ENCODE measurements at regions not wholly inside any gene's neighbourhood (a gene's known extent, or its start where the extent isn't known, plus 50 kb on each side); places are given as distances from the start of the nearest gene placed in this dataset.
"Not testable (repeated sequence)": the region's sequence is repeated elsewhere in the genome, so short reads cannot be mapped to it uniquely, and the experiment has no call there.

- no peaks in the 10 kb centered on the region for H3F3A ChIP-seq (ENCODE audit: insufficient read depth, low read length)
- H4K20me1 ChIP-seq (ENCODE audit: insufficient read depth, low read length), result no peaks in the 10 kb centered on the region
- H3K9me2 ChIP-seq (ENCODE audit: low read depth, low read length), result no peaks in the 10 kb centered on the region
- H3K4me3 ChIP-seq (ENCODE audit: low read depth, low read length, poor library complexity, severe bottlenecking), result no peak overlapping the region
- no peaks in the 10 kb centered on the region for H3K9me3 ChIP-seq (ENCODE audit: low read length)
- no peak overlapping the region for H2AFZ ChIP-seq (ENCODE audit: low read length)
- H3K9ac ChIP-seq (ENCODE audit: low read length), result no peak overlapping the region
- H3K36me3 ChIP-seq (ENCODE audit: insufficient read depth, low read length), result no peaks in the 10 kb centered on the region
- H3K4me2 ChIP-seq (ENCODE audit: low read length), result no peak overlapping the region
- H3K27me3 ChIP-seq (ENCODE audit: insufficient read depth, low read length), result no peaks in the 10 kb centered on the region
- H3K27ac ChIP-seq (ENCODE audit: low read depth, low read length, poor library complexity, severe bottlenecking), result no peak overlapping the region
- TF ChIP-seq CTCF (IDR thresholded peaks at IDR 0.05; ENCODE audit: low read length) (no peak), EZH2 (IDR thresholded peaks at IDR 0.05; ENCODE audit: borderline replicate concordance, low read length) (no peak)
- no peaks in the 10 kb centered on the region for H3K79me2 ChIP-seq (ENCODE audit: insufficient read depth, low read length)
- no peaks in the 10 kb centered on the region for H3K4me1 ChIP-seq (ENCODE audit: insufficient read depth, low read length, severe bottlenecking)
These were observed 384.2 kb downstream of the ATP23 start for GRCh38 chr12:58325561-58325960.

GRCh38 chr12:58326534-58326933 lies 385.2 kb downstream of the ATP23 start:
- Histone ChIP-seq H2AFZ (ENCODE audit: low read length) (no peak overlapping the region), H3K4me2 (ENCODE audit: low read length) (no peak overlapping the region)

GRCh38 chr12:58336581-58337242 lies 395.3 kb downstream of the ATP23 start:
- not testable (repeated sequence) for H3K4me2 ChIP-seq (ENCODE audit: low read length); H3K9ac ChIP-seq (ENCODE audit: low read length); H3K27ac ChIP-seq (ENCODE audit: low read depth, low read length, poor library complexity, severe bottlenecking); H3K9me2 ChIP-seq (ENCODE audit: low read depth, low read length); H3K4me1 ChIP-seq (ENCODE audit: insufficient read depth, low read length, severe bottlenecking); H4K20me1 ChIP-seq (ENCODE audit: insufficient read depth, low read length); H3K36me3 ChIP-seq (ENCODE audit: insufficient read depth, low read length); H3K79me2 ChIP-seq (ENCODE audit: insufficient read depth, low read length); H3K9me3 ChIP-seq (ENCODE audit: low read length); H2AFZ ChIP-seq (ENCODE audit: low read length); H3F3A ChIP-seq (ENCODE audit: insufficient read depth, low read length); H3K4me3 ChIP-seq (ENCODE audit: low read depth, low read length, poor library complexity, severe bottlenecking); H3K27me3 ChIP-seq (ENCODE audit: insufficient read depth, low read length)

More at GRCh38 chr12:58326534-58326933, 385.2 kb downstream of the ATP23 start:
- Histone ChIP-seq H3K27me3 (ENCODE audit: insufficient read depth, low read length) (no peaks in the 10 kb centered on the region), H3K4me1 (ENCODE audit: insufficient read depth, low read length, severe bottlenecking) (no peaks in the 10 kb centered on the region), H3K79me2 (ENCODE audit: insufficient read depth, low read length) (no peaks in the 10 kb centered on the region), H3K9ac (ENCODE audit: low read length) (no peak overlapping the region), H3K9me3 (ENCODE audit: low read length) (no peaks in the 10 kb centered on the region), H3F3A (ENCODE audit: insufficient read depth, low read length) (no peaks in the 10 kb centered on the region), H3K27ac (ENCODE audit: low read depth, low read length, poor library complexity, severe bottlenecking) (no peak overlapping the region), H3K9me2 (ENCODE audit: low read depth, low read length) (no peaks in the 10 kb centered on the region), H4K20me1 (ENCODE audit: insufficient read depth, low read length) (no peaks in the 10 kb centered on the region), H3K36me3 (ENCODE audit: insufficient read depth, low read length) (no peaks in the 10 kb centered on the region), H3K4me3 (ENCODE audit: low read depth, low read length, poor library complexity, severe bottlenecking) (no peak overlapping the region)
- TF ChIP-seq CTCF (IDR thresholded peaks at IDR 0.05; ENCODE audit: low read length) (no peak), EZH2 (IDR thresholded peaks at IDR 0.05; ENCODE audit: borderline replicate concordance, low read length) (no peak)

GRCh38 chr12:58337539-58337938 lies 396.2 kb downstream of the ATP23 start:
- not testable (repeated sequence) for H3K9ac ChIP-seq (ENCODE audit: low read length); H3K27me3 ChIP-seq (ENCODE audit: insufficient read depth, low read length); H3K9me2 ChIP-seq (ENCODE audit: low read depth, low read length); H2AFZ ChIP-seq (ENCODE audit: low read length); H3F3A ChIP-seq (ENCODE audit: insufficient read depth, low read length); H4K20me1 ChIP-seq (ENCODE audit: insufficient read depth, low read length); H3K36me3 ChIP-seq (ENCODE audit: insufficient read depth, low read length); H3K79me2 ChIP-seq (ENCODE audit: insufficient read depth, low read length); H3K4me1 ChIP-seq (ENCODE audit: insufficient read depth, low read length, severe bottlenecking); H3K4me2 ChIP-seq (ENCODE audit: low read length); H3K27ac ChIP-seq (ENCODE audit: low read depth, low read length, poor library complexity, severe bottlenecking); H3K4me3 ChIP-seq (ENCODE audit: low read depth, low read length, poor library complexity, severe bottlenecking); H3K9me3 ChIP-seq (ENCODE audit: low read length)
